ENCODE measurements at regions not wholly inside any gene's neighbourhood (a gene's known extent, or its start where the extent isn't known, plus 50 kb on each side); places are given as distances from the start of the nearest gene placed in this dataset.

DNA sequence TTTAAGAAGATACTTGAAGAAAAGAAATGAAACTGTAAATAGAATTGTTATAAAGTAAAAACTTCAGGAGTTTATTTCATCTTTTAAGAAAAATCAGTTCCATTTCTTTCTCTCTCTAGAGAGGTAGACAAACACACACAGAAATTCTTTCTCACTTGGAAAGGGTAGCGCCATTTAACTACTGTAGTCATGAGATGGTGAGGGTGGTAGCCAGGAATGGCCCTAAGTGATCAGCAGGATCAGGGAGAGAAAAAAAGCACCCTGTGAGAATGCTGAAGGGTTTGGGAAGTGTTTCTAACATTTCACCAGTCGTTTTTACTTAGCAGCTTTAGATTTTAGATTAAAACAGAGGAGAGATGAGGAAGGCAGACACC is 205.7 kb upstream of the RUNX1 start:
- Mint-ChIP-seq H3K4me3 (ENCODE audit: unreplicated experiment) (no peak overlapping the region), H3K4me1 (ENCODE audit: low read depth) (peaks cover 63% of the 10 kb centered on the region), H3K9me3 (ENCODE audit: low read depth) (peaks cover 4% of the 10 kb centered on the region), H3K27ac (ENCODE audit: unreplicated experiment) (peak overlapping the region; percentile 94), H3K27me3 (ENCODE audit: low read depth) (no peaks in the 10 kb centered on the region), H3K36me3 (ENCODE audit: low read depth) (peaks cover 4% of the 10 kb centered on the region)
- TF ChIP-seq CTCF (IDR thresholded peaks at IDR 0.05) = no peak
- no peak for DNase-seq (ENCODE audit: low spot score)

- H3K9me3 Mint-ChIP-seq (ENCODE audit: low read depth) = peaks cover 4% of the 10 kb centered on the region
- no peak overlapping the region for H3K4me3 Mint-ChIP-seq (ENCODE audit: unreplicated experiment)
- peak overlapping the region; percentile 94 for H3K27ac Mint-ChIP-seq (ENCODE audit: unreplicated experiment)
- no peaks in the 10 kb centered on the region for H3K27me3 Mint-ChIP-seq (ENCODE audit: low read depth)
- DNase-seq (ENCODE audit: low spot score) = no peak
- TF ChIP-seq CTCF (IDR thresholded peaks at IDR 0.05) = no peak
- H3K36me3 Mint-ChIP-seq (ENCODE audit: low read depth) = peaks cover 4% of the 10 kb centered on the region
- peaks cover 61% of the 10 kb centered on the region for H3K4me1 Mint-ChIP-seq (ENCODE audit: low read depth)
These were observed 205.1 kb upstream of the RUNX1 start for GRCh38 chr21:35254006-35254764.

GRCh38 chr21:35252831-35253230 is 203.7 kb upstream of the RUNX1 start:
- H3K4me3 Mint-ChIP-seq (ENCODE audit: unreplicated experiment) = no peak overlapping the region
- no peak for DNase-seq (ENCODE audit: low spot score)
- H3K36me3 Mint-ChIP-seq (ENCODE audit: low read depth) = peaks cover 1% of the 10 kb centered on the region
- no peak for TF ChIP-seq CTCF (IDR thresholded peaks at IDR 0.05)
- no peak overlapping the region for H3K27ac Mint-ChIP-seq (ENCODE audit: unreplicated experiment)
- peaks cover 49% of the 10 kb centered on the region for H3K4me1 Mint-ChIP-seq (ENCODE audit: low read depth)
- H3K9me3 Mint-ChIP-seq (ENCODE audit: low read depth) = peaks cover 4% of the 10 kb centered on the region
- H3K27me3 Mint-ChIP-seq (ENCODE audit: low read depth) = no peaks in the 10 kb centered on the region

DNA sequence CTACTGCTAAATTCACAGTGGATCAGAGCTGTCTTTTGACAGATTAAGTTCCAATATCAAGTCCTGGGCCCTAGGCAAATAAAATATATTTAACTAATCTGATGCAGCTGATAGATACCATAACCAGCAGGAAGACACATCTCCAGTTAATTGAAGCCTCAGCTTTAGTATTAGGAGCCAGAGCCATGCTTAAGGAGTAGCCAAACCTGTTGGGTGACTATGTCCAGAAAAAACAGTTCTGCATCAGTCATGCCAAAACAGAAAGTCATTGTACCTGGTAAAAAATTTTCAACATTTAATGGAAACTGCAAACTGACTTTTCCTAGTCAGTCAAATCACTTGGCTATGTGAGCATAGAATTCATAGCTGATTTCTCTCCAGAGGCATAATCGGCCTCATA is 200.5 kb upstream of the RUNX1 start:
- TF ChIP-seq CTCF (IDR thresholded peaks at IDR 0.05) = no peak
- no peak overlapping the region for H3K4me3 Mint-ChIP-seq (ENCODE audit: unreplicated experiment)
- peaks cover 4% of the 10 kb centered on the region for H3K9me3 Mint-ChIP-seq (ENCODE audit: low read depth)
- H3K27ac Mint-ChIP-seq (ENCODE audit: unreplicated experiment) = no peak overlapping the region
- H3K27me3 Mint-ChIP-seq (ENCODE audit: low read depth) = no peaks in the 10 kb centered on the region
- H3K4me1 Mint-ChIP-seq (ENCODE audit: low read depth) = peaks cover 17% of the 10 kb centered on the region
- H3K36me3 Mint-ChIP-seq (ENCODE audit: low read depth) = peaks cover 1% of the 10 kb centered on the region
- no peak for DNase-seq (ENCODE audit: low spot score)

- peaks cover 1% of the 10 kb centered on the region for H3K36me3 Mint-ChIP-seq (ENCODE audit: low read depth)
- no peak for DNase-seq (ENCODE audit: low spot score)
- no peaks in the 10 kb centered on the region for H3K27me3 Mint-ChIP-seq (ENCODE audit: low read depth)
- peaks cover 6% of the 10 kb centered on the region for H3K9me3 Mint-ChIP-seq (ENCODE audit: low read depth)
- no peak overlapping the region for H3K4me3 Mint-ChIP-seq (ENCODE audit: unreplicated experiment)
- no peak for TF ChIP-seq CTCF (IDR thresholded peaks at IDR 0.05)
- no peaks in the 10 kb centered on the region for H3K4me1 Mint-ChIP-seq (ENCODE audit: low read depth)
- no peak overlapping the region for H3K27ac Mint-ChIP-seq (ENCODE audit: unreplicated experiment)
These were observed 196.8 kb upstream of the RUNX1 start for GRCh38 chr21:35245879-35246278.
